Calu3 (cell line): ENCODE measurements at regions not wholly inside any gene's neighbourhood (a gene's known extent, or its start where the extent isn't known, plus 50 kb on each side); places are given as distances from the start of the nearest gene placed in this dataset.

Source experiments
- BruUV-seq: library from RNA; stranded (reverse); fragments of 400-500 nt; replicated peaks from 2 replicates; lab custom pipeline; 2021; lab: Mats Ljungman, UMichigan
- CTCF ChIA-PET: fragments of 300-600 bp; sonication (Branson Sonifier 250); formaldehyde crosslinking; loops from one replicate; lab custom pipeline; 2022; ENCODE audit warnings: antibody characterized with exemption; lab: Charles Lee
- DNase-seq: peaks from one replicate; pipeline ENCODE4 v3.0.0; 2022
- H3K27ac Mint-ChIP-seq: one replicate; pipeline ENCODE4 v1.8.0; 2022; ENCODE audit warnings: mixed read lengths; ENCODE audit not compliant: unreplicated experiment
- H3K27me3 Mint-ChIP-seq: one replicate; pipeline ENCODE4 v1.8.0; 2022; ENCODE audit warnings: mixed read lengths; ENCODE audit not compliant: unreplicated experiment
- H3K36me3 Mint-ChIP-seq: one replicate; pipeline ENCODE4 v1.8.0; 2022; ENCODE audit warnings: mild to moderate bottlenecking, moderate library complexity, mixed read lengths; ENCODE audit not compliant: insufficient read depth, unreplicated experiment
- H3K4me1 Mint-ChIP-seq: one replicate; pipeline ENCODE4 v1.8.0; 2022; ENCODE audit warnings: mild to moderate bottlenecking, low read depth, mixed read lengths; ENCODE audit not compliant: unreplicated experiment
- H3K4me3 Mint-ChIP-seq: one replicate; pipeline ENCODE4 v1.8.0; 2022; ENCODE audit warnings: mild to moderate bottlenecking, low read depth, moderate library complexity, mixed read lengths; ENCODE audit not compliant: unreplicated experiment
- H3K9me3 Mint-ChIP-seq: one replicate; pipeline ENCODE4 v1.8.0; 2022; ENCODE audit warnings: low read depth, mixed read lengths; ENCODE audit not compliant: unreplicated experiment
- CTCF ChIP-seq: fragments of 200-600 bp; IDR thresholded peaks from one replicate; pipeline ENCODE4 v1.8.0; 2022; ENCODE audit warnings: antibody characterized with exemption; ENCODE audit not compliant: unreplicated experiment
- intact Hi-C: fragments of 100-400 bp; cut with micrococcal nuclease; formaldehyde crosslinking; loops from one replicate; pipeline ENCODE4 v1.10.0; 2022; ENCODE audit not compliant: unreplicated experiment

- Mint-ChIP-seq H3K9me3 (no peaks in the 10 kb centered on the region), H3K4me3 (no peak overlapping the region), H3K27ac (no peak overlapping the region), H3K4me1 (peaks cover 8% of the 10 kb centered on the region), H3K36me3 (peaks cover 6% of the 10 kb centered on the region), H3K27me3 (peaks cover 40% of the 10 kb centered on the region)
- no peak for TF ChIP-seq CTCF
- intact Hi-C loops, result no loop called here
- DNase-seq, result no peak
- BruUV-seq, result no TSS peak
- CTCF ChIA-PET, result no interaction called here
Measured at GRCh38 chr16:73237601-73238000, 189.7 kb upstream of the ZFHX3 start.

- CTCF ChIA-PET, result no interaction called here
- TF ChIP-seq CTCF, result no peak
- no TSS peak for BruUV-seq
- intact Hi-C loops, result no loop called here
- Mint-ChIP-seq H3K27me3 (peaks cover 47% of the 10 kb centered on the region), H3K27ac (no peak overlapping the region), H3K36me3 (peaks cover 18% of the 10 kb centered on the region), H3K4me1 (peaks cover 22% of the 10 kb centered on the region), H3K9me3 (no peaks in the 10 kb centered on the region), H3K4me3 (no peak overlapping the region)
- DNase-seq, result no peak
Measured at GRCh38 chr16:73234496-73234895, 186.6 kb upstream of the ZFHX3 start.

GRCh38 chr16:73233846-73234424 lies 186.0 kb upstream of the ZFHX3 start:
- H3K36me3 Mint-ChIP-seq, result peaks cover 18% of the 10 kb centered on the region
- CTCF ChIA-PET, result interaction anchor here (1.2 kb wide), 1 partner anchor 20 kb away, joined by 3 read pairs; no protein-coding TSS in a partner anchor
- no TSS peak for BruUV-seq

GRCh38 chr16:73233329-73233765 lies 185.4 kb upstream of the ZFHX3 start:
- H3K9me3 Mint-ChIP-seq, result no peaks in the 10 kb centered on the region
- DNase-seq, result no peak
- TF ChIP-seq CTCF, result no peak
- peaks cover 18% of the 10 kb centered on the region for H3K36me3 Mint-ChIP-seq
- H3K4me1 Mint-ChIP-seq, result peaks cover 22% of the 10 kb centered on the region
- H3K4me3 Mint-ChIP-seq, result peak overlapping the region; percentile 72
- H3K27ac Mint-ChIP-seq, result peak overlapping the region; percentile 48
- CTCF ChIA-PET, result interaction anchor here (0.5 to 1.2 kb wide), 5 partner anchors 20 to 727 kb away, joined by 3 to 4 read pairs (median 3); no protein-coding TSS in a partner anchor
- peaks cover 37% of the 10 kb centered on the region for H3K27me3 Mint-ChIP-seq
- no TSS peak for BruUV-seq
- intact Hi-C loops, result no loop called here

More at GRCh38 chr16:73233846-73234424, 186.0 kb upstream of the ZFHX3 start:
- DNase-seq, result no peak
- Mint-ChIP-seq H3K27me3 (peaks cover 42% of the 10 kb centered on the region), H3K4me1 (peaks cover 22% of the 10 kb centered on the region), H3K4me3 (peak overlapping the region; percentile 72), H3K9me3 (no peaks in the 10 kb centered on the region), H3K27ac (no peak overlapping the region)
- intact Hi-C loops, result no loop called here
- no peak for TF ChIP-seq CTCF
